Astrocyte of the spinal cord (primary cell): ENCODE measurements at regions not wholly inside any gene's neighbourhood (a gene's known extent, or its start where the extent isn't known, plus 50 kb on each side); places are given as distances from the start of the nearest gene placed in this dataset.

ENCODE experiments used
- DNase-seq: peaks from one replicate; pipeline ENCODE4 v3.0.0; 2011; ENCODE audit warnings: low read depth, low spot score
- H3K4me3 ChIP-seq: 2 replicates; pipeline ENCODE4 v1.5.1; 2011; ENCODE audit warnings: low read depth, mild to moderate bottlenecking, low read length, moderate library complexity
- CTCF ChIP-seq: IDR thresholded peaks from 2 replicates; pipeline ENCODE4 v1.5.1; 2012; ENCODE audit warnings: low read depth, mild to moderate bottlenecking, low read length, inconsistent platforms
- in situ Hi-C: cut with HindIII; loops from 2 replicates; pipeline ENCODE4 v1.10.0; 2017; ENCODE audit warnings: low sequenced_read_pairs

GRCh38 chr21:27740084-27740483 is 773.2 kb upstream of the ADAMTS5 start:
- TF ChIP-seq CTCF, result no peak
- DNase-seq, result no peak
- H3K4me3 ChIP-seq, result no peak overlapping the region
- in situ Hi-C loops, result no loop called here

DNA sequence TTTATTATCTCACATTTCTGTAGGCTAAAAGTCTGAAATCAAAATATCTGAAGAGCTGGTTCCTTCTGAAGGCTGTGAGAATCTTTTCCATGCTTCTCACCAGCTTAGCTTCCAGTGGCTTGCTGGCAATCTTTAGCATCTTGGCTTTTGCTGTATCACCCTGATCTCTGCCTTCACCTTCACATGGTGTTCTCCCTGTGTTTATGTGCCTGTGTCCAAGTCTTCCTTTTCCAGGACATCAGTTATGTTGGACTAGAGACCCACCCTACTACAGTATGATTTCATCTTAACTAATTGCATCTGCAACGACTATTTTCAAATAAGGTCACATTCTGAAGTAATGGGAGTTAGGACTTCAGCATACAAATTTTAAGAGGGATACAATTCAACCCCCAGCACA is 772.3 kb upstream of the ADAMTS5 start:
- H3K4me3 ChIP-seq, result no peak overlapping the region
- in situ Hi-C loops, result no loop called here
- TF ChIP-seq CTCF, result no peak
- DNase-seq, result no peak

- in situ Hi-C loops, result no loop called here
- no peak for TF ChIP-seq CTCF
- no peak overlapping the region for H3K4me3 ChIP-seq
- DNase-seq, result no peak
Observed at GRCh38 chr21:27735699-27736098, 768.8 kb upstream of the ADAMTS5 start.

DNA sequence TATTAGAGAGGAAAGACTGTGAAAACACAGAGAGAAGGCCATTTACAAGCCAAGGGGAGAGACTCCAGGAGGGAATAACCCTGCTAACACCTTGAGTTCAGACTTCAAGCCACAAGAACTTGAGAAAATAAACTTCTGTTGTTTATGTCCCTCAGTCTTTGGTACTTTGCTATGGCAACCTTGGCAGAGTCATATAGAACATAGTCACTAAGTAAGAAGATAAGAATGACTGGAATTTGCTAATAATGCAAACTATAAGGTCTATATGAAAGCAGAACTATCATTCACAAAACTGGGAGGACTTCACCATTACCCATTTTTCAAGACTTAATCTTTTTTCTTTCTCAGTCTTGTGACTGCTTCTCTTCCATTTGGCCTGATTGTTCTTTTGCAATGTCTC is 767.3 kb upstream of the ADAMTS5 start:
- H3K4me3 ChIP-seq, result no peak overlapping the region
- in situ Hi-C loops, result no loop called here
- peak; percentile 87 for DNase-seq
- TF ChIP-seq CTCF, result no peak

DNA sequence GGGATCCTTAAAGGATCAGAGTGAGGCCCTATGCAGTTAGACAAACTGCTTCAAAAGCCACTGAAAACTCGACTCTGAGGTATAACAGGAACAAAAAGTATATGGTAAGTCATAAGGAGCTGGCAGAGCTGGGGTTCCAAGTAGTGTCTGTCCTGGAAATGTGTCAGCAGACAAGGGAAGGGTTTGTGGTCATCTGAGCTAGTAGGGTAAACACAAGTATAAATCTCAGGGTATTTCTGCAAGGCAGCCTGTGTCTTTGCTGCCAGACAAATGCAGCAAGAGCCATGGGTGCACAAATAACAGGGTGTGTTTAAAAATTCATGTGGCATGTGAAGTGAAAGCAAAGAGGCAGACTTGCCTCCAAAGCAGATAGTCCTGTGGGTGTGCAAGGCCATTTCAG is 759.0 kb upstream of the ADAMTS5 start:
- H3K4me3 ChIP-seq, result no peak overlapping the region
- peak; percentile 4 for DNase-seq
- in situ Hi-C loops, result no loop called here
- no peak for TF ChIP-seq CTCF

DNA sequence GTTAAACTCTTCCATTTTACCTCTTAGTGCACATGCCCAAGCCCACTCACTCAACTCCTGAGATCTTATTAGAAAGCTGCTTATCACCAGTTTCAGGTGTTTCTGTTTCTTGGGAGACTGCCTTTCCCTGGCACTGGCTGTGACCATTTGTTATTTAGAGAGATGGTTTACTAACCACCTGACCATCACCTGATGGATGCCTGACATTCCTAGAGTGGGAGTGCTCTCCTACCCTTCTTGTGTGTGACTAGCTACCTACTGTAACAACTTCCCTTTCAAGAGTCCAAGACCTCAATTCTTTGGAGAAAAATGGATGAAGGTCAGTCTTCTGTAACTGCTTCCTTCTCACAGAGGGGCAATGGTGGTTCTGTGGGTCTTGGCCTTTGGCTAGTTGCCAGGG is 755.2 kb upstream of the ADAMTS5 start:
- H3K4me3 ChIP-seq, result no peak overlapping the region
- TF ChIP-seq CTCF, result no peak
- DNase-seq, result no peak
- in situ Hi-C loops, result no loop called here

DNA sequence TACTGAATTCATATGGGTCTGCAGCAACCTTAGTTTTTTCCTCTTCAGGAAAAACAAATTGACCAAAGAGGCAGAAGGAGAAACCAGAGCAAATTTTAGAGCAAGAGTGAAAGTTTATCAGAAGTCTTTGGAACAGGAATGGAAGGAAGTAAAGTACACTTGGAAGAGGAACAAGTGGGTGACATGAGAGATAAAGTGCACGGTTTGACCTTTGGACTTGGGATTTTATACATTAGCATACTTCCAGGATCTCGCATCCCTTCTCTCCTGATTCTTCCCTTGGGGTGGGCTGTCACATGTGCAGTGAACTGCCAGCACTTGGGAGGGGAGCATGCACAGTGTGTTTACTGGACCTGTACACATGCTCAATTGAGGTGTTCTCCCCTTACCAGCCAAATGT is 754.8 kb upstream of the ADAMTS5 start:
- no peak overlapping the region for H3K4me3 ChIP-seq
- DNase-seq, result no peak
- no peak for TF ChIP-seq CTCF
- in situ Hi-C loops, result no loop called here
